ENCODE measurements at regions not wholly inside any gene's neighbourhood (a gene's known extent, or its start where the extent isn't known, plus 50 kb on each side); places are given as distances from the start of the nearest gene placed in this dataset.

DNA sequence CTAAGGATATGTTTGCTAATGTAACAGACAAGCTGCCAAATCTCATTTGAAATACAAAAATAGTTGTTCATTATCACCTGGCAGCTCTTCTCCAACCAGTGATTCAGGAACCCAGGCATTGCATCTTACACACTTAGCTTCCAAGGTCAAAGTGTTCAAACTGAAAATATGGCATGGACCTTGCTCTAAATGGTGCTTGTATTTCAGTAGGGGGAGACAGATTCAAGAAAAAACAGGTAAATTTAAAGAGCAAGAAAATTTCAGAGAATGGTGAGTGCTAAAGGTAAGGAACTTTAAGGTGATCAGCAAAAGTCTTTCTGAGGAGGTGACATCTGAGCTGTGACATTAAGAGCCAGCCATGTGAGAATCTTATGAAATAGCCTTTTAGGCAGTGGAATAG is 82.8 kb upstream of the E2F8 start:
- no peak for DNase-seq

DNA sequence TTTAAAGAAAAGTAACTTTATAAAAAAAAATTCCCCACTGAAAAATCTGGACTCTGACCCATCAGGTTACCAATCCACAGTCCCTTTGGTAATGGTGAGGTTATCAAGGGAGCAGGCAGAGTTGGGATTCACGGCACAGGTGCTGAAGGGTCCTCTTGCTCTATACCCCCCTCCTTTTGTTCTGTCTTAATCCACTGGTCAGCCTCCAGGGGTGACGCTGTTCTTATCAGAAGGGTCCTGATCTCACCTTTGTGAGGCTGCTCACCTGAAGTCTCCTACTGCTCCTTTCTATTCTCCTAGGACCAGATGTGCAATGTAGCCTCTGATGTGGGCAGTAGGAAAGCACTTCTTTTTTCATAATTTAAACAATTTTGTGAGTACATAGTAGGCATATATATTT is 80.6 kb upstream of the E2F8 start:
- DNase-seq, result no peak

- DNase-seq, result no peak
These were observed 80.1 kb upstream of the E2F8 start for GRCh38 chr11:19320827-19321226.

DNA sequence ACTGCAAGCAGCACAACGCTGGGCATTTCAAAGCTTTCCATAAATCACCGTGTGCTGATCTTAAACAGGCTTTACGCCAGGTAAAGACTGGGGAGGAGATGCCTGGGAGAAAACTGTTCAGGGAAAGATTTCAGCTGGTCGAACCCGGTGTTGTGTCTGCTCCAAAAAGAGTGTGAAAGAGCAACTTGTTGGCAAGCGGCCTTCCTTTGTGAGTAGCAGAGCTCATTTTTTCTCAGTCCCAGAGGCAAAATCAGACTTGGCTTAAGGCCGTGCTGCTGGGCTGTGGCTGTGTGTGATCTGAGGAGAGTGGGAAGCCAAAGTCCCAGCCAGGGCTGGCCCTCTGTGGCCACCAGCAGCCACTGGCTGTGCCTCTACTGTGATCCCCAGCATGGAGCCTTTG is 75.7 kb upstream of the E2F8 start:
- no peak for DNase-seq

DNA sequence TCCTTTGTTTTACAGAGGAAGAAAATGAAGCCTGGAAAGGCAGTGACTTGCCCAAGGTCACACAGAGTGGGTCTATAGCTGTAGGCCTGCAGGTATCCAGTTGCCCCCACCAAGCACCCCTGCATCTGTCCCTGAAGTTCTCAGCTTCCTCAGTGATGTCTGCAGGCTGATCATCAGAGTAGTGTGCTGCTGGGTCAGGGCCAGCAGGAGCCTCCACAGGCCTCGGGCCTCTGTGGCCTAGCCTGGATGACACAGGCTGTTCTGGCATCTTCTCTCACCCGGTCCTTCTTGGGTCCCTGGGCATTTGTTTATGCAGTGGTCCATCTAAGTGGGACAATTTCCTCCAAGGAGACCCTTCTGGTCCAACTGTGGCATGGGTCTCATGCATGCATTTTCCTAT is 74.8 kb upstream of the E2F8 start:
- DNase-seq, result no peak

DNA sequence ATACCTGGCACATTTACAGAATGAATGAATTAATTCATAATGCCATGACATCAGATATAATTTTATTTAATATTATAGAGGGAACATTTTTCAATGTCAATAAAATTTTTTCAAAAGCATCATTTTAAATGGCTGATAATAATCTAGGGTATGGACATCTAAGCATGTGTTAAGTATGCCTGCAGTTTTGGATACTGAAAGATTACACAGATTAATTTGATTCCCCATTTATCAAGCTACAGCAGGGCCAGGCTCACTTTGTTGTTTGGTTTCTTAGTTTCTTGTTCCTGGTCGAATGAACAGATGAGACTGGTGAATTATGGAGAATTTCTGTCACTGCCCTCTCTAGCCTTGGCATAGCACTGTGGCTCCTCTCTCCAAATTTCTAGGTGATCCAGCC is 72.4 kb upstream of the E2F8 start:
- DNase-seq, result no peak

DNA sequence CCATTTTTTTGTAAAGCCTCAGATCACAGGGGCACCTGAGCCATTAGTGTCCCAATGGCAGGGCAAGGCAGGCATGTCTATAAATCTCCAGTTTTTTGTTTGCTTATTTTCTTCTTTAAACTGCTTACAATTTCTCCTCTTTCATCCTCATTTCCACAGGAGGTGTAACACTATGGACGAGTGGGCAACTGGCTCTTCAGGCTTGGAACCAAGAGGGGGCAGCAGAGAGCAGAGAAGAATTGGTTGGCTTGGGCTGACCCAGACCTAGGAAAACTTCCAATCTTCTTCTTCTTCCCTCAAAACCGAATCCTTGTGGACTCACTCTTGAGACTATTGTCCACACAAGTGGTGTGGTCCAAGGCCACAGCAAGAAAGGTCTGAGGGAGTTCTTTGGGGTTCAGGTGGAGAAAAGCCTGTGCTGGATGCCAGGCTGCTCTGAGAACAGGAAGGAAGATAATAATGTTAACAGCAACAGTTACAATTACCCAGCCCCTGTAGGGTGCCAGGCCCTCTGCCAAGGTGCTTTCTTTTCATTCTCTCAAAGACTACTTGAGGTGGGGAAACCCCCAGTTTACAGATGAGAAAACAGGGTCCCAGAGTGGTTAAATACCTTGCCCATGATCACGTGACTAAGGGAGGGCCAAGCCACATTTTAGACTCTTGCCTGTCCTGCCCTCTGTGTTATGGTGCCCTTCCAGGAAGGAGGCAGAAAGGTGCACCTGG is 70.7 kb upstream of the E2F8 start:
- peak in 1 of 2 donors; percentile 31 for DNase-seq

- no peak for DNase-seq
These were observed 66.8 kb upstream of the E2F8 start for GRCh38 chr11:19307498-19307897.

DNA sequence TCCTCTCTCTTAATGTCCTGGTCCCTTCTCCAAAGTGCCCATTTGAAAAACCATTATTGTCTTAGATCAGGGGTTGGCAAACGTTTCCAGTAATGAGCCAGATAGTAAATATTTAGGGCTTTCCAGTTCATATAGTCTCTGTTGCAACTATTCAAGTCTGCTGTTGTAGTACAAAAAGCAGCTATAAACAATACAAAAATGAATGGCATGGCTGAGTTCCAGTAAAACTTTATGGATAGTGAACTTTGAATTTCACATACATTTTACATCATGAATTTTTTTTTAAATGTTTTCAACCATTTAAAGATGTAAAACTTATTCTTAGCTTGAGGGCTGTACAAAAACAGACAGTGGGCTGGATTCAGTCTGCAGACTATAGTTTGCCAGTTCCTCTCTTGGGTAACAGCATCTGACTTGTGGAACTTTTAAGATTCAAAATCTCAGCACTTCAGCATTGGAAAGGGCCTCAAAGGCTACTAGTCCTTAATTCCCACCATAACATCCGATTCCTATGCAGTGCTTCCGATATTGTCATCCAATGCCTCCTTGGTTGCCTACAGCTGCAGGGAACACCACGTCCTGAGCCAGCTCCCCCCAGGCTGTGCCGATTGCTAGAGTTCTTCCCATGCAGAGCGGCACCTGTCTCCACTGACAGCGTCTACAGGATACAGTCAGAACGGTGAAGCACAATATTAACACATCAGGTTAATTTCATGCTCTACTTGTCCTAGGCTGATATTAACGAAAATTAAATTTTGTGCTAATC is 65.6 kb upstream of the E2F8 start:
- no peak for DNase-seq

- DNase-seq, result no peak
These were observed 60.6 kb upstream of the E2F8 start for GRCh38 chr11:19301361-19301760.

DNA sequence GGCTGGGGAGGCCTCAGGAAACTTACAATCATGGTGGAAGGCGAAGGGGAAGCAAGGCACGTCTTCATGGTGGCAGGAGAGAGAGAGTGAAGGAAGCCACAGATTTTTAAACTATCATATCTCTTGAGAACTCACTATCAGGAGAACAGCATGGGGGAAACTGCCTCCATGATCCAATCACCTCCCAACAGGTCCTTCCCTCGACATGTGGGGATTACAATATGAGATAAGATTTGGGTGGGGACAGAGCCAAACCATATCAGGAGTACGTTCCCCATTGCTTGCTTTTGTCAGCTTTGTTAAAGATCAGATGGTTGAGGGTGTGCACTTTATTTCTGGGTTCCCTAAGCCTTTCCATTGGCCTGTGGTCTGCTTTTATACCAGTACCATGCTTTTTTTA is 53.7 kb upstream of the E2F8 start:
- DNase-seq, result no peak

DNA sequence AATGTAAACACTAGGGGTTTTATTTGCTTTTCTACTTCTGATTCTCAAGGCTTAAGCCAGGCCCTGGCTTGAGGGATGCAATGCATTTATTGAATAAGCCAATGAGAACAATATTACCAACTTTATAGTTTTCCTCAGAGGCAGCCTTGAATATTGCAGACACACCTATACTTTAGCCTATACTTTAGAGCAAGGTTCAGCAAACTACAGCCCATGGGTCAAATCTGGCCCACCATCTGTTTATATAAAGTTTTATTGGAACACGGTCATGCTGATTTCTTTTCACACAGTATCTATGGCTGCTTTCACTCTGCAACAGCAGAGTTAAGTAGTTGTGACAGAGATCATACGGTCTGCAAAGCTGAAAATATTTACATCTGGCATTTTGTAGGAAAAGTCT is 50.3 kb upstream of the E2F8 start:
- no peak for DNase-seq
